ENCODE measurements at regions not wholly inside any gene's neighbourhood (a gene's known extent, or its start where the extent isn't known, plus 50 kb on each side); places are given as distances from the start of the nearest gene placed in this dataset.

GRCh38 chr5:25419684-25420083 is 774.9 kb upstream of the CDH10 start:
- TF ChIP-seq CTCF (conservative IDR thresholded peaks at IDR 0.05 in 1 of 2, IDR thresholded peaks at IDR 0.05 in 1 of 2; ENCODE audit: low read depth in 1 of 2, low read length in 2 of 2), result no peak
- TF ChIP-seq EZH2 (IDR thresholded peaks at IDR 0.05; ENCODE audit: low read length, missing control alignments), result no peak

Data from fibroblast of lung (primary cell).